Activated CD4-positive, CD25-positive, alpha-beta regulatory T cell (primary cell): ENCODE measurements at regions not wholly inside any gene's neighbourhood (a gene's known extent, or its start where the extent isn't known, plus 50 kb on each side); places are given as distances from the start of the nearest gene placed in this dataset.
"Not testable (repeated sequence)": the region's sequence is repeated elsewhere in the genome, so short reads cannot be mapped to it uniquely, and the experiment has no call there.

ENCODE experiments used
- DNase-seq, 4 experiments: peaks; one replicate each; lab custom pipeline; 2025; lab: John Stamatoyannopoulos, UW

- DNase-seq: no peak
Measured at GRCh38 chr5:104472811-104473210, 910.2 kb upstream of the NUDT12 start.

- DNase-seq: no peak
Measured at GRCh38 chr5:104456122-104456521, 893.5 kb upstream of the NUDT12 start.

GRCh38 chr5:104452550-104452949 lies 890.0 kb upstream of the NUDT12 start:
- no peak for DNase-seq

- DNase-seq: not testable (repeated sequence)
Measured at GRCh38 chr5:104451911-104452310, 889.3 kb upstream of the NUDT12 start.

- no peak for DNase-seq
Measured at GRCh38 chr5:104444656-104445055, 882.1 kb upstream of the NUDT12 start.

GRCh38 chr5:104443706-104444105 lies 881.1 kb upstream of the NUDT12 start:
- no peak for DNase-seq

GRCh38 chr5:104431981-104432380 lies 869.4 kb upstream of the NUDT12 start:
- DNase-seq: no peak

GRCh38 chr5:104431002-104431620 lies 868.5 kb upstream of the NUDT12 start:
- no peak for DNase-seq

- DNase-seq: no peak
Measured at GRCh38 chr5:104429911-104430310, 867.3 kb upstream of the NUDT12 start.

- DNase-seq: no peak
Measured at GRCh38 chr5:104421431-104421830, 858.8 kb upstream of the NUDT12 start.

- no peak for DNase-seq
Measured at GRCh38 chr5:104418056-104418455, 855.5 kb upstream of the NUDT12 start.

GRCh38 chr5:104412649-104413240 lies 850.2 kb upstream of the NUDT12 start:
- no peak for DNase-seq

GRCh38 chr5:104400941-104401340 lies 838.4 kb upstream of the NUDT12 start:
- no peak for DNase-seq

GRCh38 chr5:104385906-104386305 lies 823.3 kb upstream of the NUDT12 start:
- no peak for DNase-seq

GRCh38 chr5:104375345-104375744 lies 812.8 kb upstream of the NUDT12 start:
- no peak for DNase-seq

- DNase-seq: no peak
Measured at GRCh38 chr5:104372796-104373195, 810.2 kb upstream of the NUDT12 start.

GRCh38 chr5:104372376-104372775 lies 809.8 kb upstream of the NUDT12 start:
- DNase-seq: no peak

GRCh38 chr5:104370523-104370922 lies 807.9 kb upstream of the NUDT12 start:
- DNase-seq: no peak

- DNase-seq: no peak
Measured at GRCh38 chr5:104367978-104368377, 805.4 kb upstream of the NUDT12 start.

GRCh38 chr5:104363567-104363966 lies 801.0 kb upstream of the NUDT12 start:
- no peak for DNase-seq

- DNase-seq: no peak
Measured at GRCh38 chr5:104361932-104362331, 799.3 kb upstream of the NUDT12 start.

GRCh38 chr5:104355350-104355749 lies 792.8 kb upstream of the NUDT12 start:
- no peak for DNase-seq

- no peak for DNase-seq
Measured at GRCh38 chr5:104353371-104353770, 790.8 kb upstream of the NUDT12 start.

- no peak for DNase-seq
Measured at GRCh38 chr5:104352954-104353353, 790.4 kb upstream of the NUDT12 start.
